ENCODE measurements at regions not wholly inside any gene's neighbourhood (a gene's known extent, or its start where the extent isn't known, plus 50 kb on each side); places are given as distances from the start of the nearest gene placed in this dataset.

DNA sequence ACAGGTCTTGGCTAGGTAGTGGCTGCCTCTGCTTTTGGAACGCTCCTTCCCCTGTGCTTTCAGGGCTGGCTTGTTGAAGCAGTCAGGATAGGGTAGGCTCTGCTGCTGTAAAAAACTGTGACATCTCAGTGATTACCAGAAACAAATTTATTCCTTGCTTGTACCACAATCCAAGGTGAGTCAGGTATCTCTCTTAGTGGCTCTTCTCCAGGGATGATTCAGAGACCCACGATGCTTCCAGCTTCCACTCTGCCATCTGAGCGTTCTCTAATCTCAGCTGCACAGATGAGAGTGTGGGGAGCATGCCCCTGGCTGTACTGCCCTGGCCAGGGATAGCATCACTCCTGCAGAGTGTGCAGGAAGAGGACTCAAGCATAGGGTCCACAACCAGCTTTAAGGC, 174.9 kb downstream of the VAPA start (continued):
- TF ChIP-seq REST (IDR thresholded peaks at IDR 0.05; ENCODE audit: unreplicated experiment) (no peak), POLR2AphosphoS5 (IDR thresholded peaks at IDR 0.05; ENCODE audit: low read depth) (no peak), EZH2phosphoT487 (IDR thresholded peaks at IDR 0.05; ENCODE audit: unreplicated experiment) (no peak), JUNB (IDR thresholded peaks at IDR 0.05; ENCODE audit: unreplicated experiment) (no peak)

DNA sequence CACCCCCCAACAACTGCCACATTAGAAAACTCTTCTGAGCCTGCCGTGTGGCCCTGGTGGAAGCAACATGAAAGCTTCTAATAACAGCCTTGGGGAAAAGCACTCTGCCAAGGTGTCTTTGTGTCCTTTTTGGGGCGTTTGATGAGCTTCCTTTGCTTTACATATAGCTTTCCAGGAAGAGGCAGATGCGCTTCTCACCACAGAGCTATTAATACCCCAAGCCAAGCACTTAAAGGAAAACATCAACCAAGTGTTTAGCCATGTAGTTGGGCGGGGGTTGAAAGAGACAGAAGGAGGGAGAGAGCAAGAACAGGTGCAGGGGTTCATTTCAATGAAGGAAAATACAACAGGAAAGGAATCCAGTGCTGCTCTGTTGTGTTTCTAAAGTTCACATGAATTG, 176.1 kb downstream of the VAPA start:
- Mint-ChIP-seq H3K36me3 (ENCODE audit: low read depth) (peaks cover 11% of the 10 kb centered on the region; the same call in 2 of the 3 replicates), H3K9me3 (peaks cover 19% of the 10 kb centered on the region)

More for the DNA sequence above, 176.1 kb downstream of the VAPA start:
- Histone ChIP-seq H4K20me1 (replicated peaks; ENCODE audit: insufficient read depth) (no peaks in the 10 kb centered on the region), H3K27ac (ENCODE audit: low read depth) (no peak overlapping the region), H3K4me1 (ENCODE audit: insufficient read depth) (peaks cover 5% of the 10 kb centered on the region; the same call in 1 of the 2 replicates), H3K4me3 (no peak overlapping the region), H3F3A (replicated peaks; ENCODE audit: low read depth) (no peaks in the 10 kb centered on the region), H3K79me2 (replicated peaks; ENCODE audit: insufficient read depth) (no peaks in the 10 kb centered on the region), H3K9me2 (ENCODE audit: insufficient read depth) (no peaks in the 10 kb centered on the region), H3K36me3 (ENCODE audit: insufficient read depth) (no peaks in the 10 kb centered on the region), H2AFZ (no peak overlapping the region), H3K4me2 (no peak overlapping the region), H3K27me3 (ENCODE audit: insufficient read depth) (no peaks in the 10 kb centered on the region)
- Mint-ChIP-seq H3K27ac (no peak overlapping the region), H3K27me3 (ENCODE audit: insufficient read depth, low read depth, poor library complexity) (peaks cover 6% of the 10 kb centered on the region), H3K4me1 (peaks cover 34% of the 10 kb centered on the region), H3K4me3 (no peak overlapping the region)
- ATAC-seq (no peak), DNase-seq (ENCODE audit: low spot score) (no peak)
- TF ChIP-seq JUNB (IDR thresholded peaks at IDR 0.05; ENCODE audit: unreplicated experiment), result no peak
- no peak for TF ChIP-seq ETS1 (IDR thresholded peaks at IDR 0.05)
- TF ChIP-seq STAT1 (IDR thresholded peaks at IDR 0.05; ENCODE audit: unreplicated experiment), result no peak
- TF ChIP-seq REST (IDR thresholded peaks at IDR 0.05; ENCODE audit: unreplicated experiment), result no peak
- no peak for TF ChIP-seq EZH2 (IDR thresholded peaks at IDR 0.05; ENCODE audit: low read depth, unreplicated experiment)
- TF ChIP-seq EZH2phosphoT487 (IDR thresholded peaks at IDR 0.05; ENCODE audit: unreplicated experiment), result no peak
- TF ChIP-seq ZNF331 (CRISPR knock-in tag; IDR thresholded peaks at IDR 0.05; ENCODE audit: low read depth), result no peak
- no peak for TF ChIP-seq POLR2AphosphoS5 (IDR thresholded peaks at IDR 0.05; ENCODE audit: low read depth)
- no peak for TF ChIP-seq CREB1 (CRISPR knock-in tag; IDR thresholded peaks at IDR 0.05; ENCODE audit: low read depth)
- TF ChIP-seq, protein P1, sequence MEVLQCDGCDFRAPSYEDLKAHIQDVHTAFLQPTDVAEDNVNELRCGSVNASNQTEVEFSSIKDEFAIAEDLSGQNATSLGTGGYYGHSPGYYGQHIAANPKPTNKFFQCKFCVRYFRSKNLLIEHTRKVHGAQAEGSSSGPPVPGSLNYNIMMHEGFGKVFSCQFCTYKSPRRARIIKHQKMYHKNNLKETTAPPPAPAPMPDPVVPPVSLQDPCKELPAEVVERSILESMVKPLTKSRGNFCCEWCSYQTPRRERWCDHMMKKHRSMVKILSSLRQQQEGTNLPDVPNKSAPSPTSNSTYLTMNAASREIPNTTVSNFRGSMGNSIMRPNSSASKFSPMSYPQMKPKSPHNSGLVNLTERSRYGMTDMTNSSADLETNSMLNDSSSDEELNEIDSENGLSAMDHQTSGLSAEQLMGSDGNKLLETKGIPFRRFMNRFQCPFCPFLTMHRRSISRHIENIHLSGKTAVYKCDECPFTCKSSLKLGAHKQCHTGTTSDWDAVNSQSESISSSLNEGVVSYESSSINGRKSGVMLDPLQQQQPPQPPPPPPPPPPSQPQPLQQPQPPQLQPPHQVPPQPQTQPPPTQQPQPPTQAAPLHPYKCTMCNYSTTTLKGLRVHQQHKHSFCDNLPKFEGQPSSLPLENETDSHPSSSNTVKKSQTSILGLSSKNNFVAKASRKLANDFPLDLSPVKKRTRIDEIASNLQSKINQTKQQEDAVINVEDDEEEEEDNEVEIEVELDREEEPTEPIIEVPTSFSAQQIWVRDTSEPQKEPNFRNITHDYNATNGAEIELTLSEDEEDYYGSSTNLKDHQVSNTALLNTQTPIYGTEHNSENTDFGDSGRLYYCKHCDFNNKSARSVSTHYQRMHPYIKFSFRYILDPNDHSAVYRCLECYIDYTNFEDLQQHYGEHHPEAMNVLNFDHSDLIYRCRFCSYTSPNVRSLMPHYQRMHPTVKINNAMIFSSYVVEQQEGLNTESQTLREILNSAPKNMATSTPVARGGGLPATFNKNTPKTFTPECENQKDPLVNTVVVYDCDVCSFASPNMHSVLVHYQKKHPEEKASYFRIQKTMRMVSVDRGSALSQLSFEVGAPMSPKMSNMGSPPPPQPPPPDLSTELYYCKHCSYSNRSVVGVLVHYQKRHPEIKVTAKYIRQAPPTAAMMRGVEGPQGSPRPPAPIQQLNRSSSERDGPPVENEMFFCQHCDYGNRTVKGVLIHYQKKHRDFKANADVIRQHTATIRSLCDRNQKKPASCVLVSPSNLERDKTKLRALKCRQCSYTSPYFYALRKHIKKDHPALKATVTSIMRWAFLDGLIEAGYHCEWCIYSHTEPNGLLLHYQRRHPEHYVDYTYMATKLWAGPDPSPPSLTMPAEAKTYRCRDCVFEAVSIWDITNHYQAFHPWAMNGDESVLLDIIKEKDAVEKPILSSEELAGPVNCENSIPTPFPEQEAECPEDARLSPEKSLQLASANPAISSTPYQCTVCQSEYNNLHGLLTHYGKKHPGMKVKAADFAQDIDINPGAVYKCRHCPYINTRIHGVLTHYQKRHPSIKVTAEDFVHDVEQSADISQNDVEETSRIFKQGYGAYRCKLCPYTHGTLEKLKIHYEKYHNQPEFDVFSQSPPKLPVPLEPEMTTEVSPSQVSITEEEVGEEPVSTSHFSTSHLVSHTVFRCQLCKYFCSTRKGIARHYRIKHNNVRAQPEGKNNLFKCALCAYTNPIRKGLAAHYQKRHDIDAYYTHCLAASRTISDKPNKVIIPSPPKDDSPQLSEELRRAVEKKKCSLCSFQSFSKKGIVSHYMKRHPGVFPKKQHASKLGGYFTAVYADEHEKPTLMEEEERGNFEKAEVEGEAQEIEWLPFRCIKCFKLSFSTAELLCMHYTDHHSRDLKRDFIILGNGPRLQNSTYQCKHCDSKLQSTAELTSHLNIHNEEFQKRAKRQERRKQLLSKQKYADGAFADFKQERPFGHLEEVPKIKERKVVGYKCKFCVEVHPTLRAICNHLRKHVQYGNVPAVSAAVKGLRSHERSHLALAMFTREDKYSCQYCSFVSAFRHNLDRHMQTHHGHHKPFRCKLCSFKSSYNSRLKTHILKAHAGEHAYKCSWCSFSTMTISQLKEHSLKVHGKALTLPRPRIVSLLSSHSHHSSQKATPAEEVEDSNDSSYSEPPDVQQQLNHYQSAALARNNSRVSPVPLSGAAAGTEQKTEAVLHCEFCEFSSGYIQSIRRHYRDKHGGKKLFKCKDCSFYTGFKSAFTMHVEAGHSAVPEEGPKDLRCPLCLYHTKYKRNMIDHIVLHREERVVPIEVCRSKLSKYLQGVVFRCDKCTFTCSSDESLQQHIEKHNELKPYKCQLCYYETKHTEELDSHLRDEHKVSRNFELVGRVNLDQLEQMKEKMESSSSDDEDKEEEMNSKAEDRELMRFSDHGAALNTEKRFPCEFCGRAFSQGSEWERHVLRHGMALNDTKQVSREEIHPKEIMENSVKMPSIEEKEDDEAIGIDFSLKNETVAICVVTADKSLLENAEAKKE (CRISPR knock-in tag; IDR thresholded peaks at IDR 0.05), result no peak
- no peak for TF ChIP-seq NANOG (IDR thresholded peaks at IDR 0.05; ENCODE audit: borderline replicate concordance)
